SIG-M5 (cell line): ENCODE measurements at regions not wholly inside any gene's neighbourhood (a gene's known extent, or its start where the extent isn't known, plus 50 kb on each side); places are given as distances from the start of the nearest gene placed in this dataset.
"Not testable (repeated sequence)": the region's sequence is repeated elsewhere in the genome, so short reads cannot be mapped to it uniquely, and the experiment has no call there.

Source experiments
- DNase-seq: peaks from one replicate; lab custom pipeline; 2025; lab: John Stamatoyannopoulos, UW

DNA sequence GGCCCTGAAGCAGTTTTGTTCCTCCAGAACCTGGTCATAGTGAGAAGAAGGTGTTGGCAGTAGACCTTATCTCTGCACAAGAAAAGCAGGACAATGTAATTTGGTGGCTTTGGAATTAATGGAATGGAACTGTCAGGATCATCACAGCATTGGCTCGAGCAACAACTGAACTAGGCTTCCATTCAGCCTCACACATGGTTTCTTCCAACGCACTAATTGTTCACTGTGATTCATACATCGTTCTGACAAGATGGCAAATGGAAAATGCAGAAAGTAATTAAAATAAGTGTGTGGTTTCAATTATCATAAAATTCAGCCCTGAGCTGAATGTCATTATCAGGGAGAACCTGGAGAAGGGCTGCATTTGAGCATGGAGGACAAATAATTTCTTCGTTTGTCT, 80.6 kb downstream of the MFSD1 start:
- DNase-seq, result no peak

DNA sequence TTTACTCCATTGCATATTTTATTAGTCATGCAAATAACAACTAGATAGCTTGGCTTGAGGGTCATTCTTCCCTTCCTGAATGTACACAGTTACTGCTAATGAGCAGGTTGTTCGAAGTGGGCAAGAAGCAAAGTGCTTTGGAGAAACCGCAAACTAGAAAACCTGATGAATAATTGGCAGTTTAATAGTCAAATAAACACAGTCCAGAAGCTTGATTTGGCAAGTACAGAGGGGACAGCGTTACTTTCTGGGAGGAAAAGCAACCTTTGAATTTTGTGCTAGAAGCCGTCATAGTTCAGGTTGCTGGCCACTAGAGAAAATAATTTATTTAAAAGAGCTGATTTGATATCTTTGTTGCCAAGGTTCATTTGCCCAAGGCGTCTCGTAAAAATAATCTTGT, 94.9 kb downstream of the MFSD1 start:
- no peak for DNase-seq

DNA sequence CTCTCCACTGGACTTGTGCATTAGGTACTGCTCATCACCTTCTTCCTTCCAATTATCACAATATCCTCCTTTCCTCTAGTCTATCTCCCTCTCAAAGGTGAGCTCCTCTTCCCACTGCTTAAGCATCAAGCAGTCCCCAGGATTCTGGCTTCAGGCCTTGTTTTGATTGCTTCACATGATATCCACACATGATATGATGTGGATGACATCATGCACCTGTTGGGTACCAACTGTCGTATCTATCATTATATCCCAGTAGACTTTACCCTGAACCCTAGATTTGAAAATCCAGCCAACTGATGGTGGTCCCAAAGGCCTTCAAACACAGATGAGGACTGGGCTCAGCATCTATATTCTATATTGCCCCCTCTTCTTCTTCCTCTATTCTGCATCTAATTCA, 104.9 kb downstream of the MFSD1 start:
- no peak for DNase-seq

DNA sequence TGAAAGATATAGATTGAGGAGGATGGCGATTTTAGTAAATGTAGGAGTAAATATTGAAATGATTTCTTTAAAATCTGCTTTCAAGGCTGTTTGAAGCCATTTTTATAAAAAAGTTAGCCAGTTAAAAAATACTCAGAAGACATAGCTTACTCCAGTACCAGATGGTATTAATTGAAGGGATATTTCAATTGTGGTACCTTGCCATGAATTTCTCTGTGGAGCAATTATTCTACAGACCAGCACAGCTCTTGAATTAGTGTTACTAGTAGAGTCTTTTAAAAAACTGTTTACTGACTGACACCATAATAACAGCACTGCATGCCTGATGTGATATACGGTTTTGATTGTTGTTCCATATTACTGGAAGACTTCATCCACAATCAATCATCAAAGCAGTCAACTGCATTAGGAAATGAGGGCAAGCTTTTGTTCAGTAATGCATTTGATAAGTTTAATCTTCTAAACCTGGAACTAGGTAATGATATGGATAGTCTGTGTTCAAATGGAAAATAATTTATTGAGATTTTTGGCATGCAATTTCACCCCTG, 106.4 kb downstream of the MFSD1 start:
- DNase-seq, result no peak

DNA sequence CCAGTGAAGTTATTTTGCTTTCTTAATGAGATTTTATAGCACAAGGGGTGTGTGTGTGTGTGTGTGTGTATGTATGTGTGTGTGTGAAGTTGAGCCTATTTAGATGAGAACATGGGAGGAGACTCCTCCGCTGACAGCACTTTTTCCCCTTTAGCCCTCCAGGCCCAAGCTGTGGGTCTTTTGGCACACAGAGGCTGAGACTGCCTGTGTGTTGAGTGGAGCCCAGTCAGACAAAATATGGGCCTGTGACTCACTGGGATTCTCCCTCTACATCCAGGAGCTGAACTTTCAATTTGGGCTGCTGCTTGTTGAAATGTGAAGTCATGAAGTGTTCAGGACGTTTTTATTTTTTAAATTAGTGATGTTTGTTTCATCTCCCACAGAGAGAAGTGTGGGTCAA, 108.0 kb downstream of the MFSD1 start:
- DNase-seq, result no peak

DNA sequence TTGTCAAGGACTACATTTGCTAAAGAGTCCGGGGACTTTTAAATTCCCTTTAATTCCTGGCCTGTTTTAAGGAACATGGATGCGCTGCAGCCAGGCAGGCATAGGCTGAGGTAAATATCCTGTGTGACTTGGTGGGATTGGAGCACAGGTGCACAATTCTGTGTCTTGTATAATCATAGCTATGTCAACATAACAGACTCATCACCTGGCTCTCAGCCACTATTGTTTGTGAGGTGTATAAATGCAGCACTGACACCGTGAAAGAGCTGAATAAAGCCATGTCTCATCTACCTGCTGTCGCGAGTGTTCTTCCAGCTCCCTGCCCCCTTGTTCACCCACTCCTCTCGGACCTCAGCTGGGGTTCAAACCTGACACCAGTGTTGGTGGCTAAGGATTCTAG, 109.7 kb downstream of the MFSD1 start:
- no peak for DNase-seq

DNA sequence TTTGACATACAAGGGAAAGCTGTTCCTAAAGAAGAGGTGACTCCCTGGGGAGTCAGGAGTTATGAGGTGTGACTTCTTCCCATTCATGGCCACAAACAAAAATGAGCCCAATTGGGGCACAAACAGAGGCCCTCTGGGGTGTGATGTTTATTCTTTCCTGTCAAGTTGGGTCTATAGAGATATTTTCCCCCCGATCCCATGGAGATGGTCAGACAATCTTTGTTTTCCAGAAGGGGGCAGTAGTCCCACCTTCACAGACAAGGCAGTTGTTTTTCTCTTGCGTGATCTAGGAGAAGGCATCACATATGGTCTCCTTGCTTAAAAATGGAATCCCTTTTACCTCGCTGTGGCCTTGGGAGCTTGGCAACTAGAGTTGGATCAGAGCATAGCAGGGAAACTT, 110.3 kb downstream of the MFSD1 start:
- DNase-seq, result no peak

DNA sequence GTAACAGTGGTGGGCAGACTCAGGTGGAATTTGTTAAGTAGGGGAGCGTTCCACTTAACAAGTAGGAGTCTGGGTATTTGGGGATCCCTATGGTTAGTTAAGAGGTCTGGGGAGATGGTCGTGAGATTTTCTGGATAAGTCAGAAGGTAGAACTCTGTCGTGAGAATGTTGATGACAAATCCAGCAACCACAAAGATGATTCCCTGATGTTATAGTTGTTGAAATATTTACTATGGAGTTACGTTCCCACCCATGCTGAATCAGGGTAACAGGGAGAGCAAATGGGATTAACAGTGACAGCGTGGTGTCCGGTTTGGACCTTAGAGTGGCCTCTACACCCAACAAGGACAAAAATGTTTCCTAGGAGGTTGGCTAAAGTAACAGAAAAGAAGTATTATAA, 110.8 kb downstream of the MFSD1 start:
- DNase-seq, result no peak

DNA sequence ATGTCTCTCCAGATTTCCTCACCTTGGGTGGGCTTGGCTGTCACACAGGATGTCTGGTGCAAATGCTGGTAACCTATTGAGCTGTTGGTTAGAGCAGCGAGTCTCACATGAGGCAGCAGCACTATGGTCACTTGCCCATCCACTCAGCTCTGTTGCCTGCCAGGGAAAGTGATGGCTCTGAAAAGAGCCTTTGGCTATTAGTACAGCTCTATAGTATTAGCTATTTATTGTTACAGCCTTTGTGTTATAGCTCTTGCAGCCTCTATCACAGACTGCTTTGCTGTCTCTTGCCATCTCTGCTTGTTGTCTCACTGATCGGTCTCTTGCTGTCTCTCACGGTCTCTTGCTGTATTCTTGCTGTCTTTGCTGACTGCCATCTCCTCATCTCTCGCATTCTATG, 114.3 kb downstream of the MFSD1 start:
- DNase-seq, result no peak

DNA sequence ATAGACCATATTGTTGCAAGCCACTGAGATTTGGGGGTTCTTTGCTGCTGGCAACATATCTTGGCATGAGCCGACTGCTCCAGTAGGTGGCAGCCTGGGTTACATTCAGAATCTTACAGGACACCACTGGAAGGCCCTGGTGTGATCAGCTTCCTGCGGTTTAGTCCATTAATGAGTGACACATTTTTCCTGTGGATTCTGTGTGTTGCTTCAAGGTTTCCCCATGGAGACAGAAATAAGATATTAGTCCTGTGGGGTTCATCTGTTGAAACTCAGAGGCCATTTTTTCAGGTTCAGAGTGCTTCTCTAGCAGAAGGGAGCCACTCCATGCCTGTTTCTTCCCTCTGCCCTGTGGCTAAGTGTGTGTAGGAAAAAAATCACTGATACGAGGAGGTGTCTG, 116.2 kb downstream of the MFSD1 start:
- no peak for DNase-seq

DNA sequence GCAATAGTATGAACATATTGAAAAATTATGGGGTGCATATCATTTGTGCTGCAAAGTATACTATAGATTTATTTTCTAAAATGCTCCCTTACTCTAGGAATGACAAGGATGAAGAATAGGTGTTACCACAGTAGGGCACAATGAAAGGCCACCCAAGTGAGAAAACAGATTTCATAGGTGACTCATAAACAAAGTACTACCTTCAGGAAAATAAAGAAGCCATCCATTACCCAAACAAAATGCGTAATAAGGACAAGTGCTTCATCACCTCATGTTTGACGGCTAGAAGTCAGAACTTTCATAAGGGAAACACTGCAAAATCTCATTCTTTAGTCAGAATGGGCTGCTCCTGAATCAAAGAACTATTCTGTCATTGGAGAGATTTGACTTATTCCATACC, 116.6 kb downstream of the MFSD1 start:
- no peak for DNase-seq

DNA sequence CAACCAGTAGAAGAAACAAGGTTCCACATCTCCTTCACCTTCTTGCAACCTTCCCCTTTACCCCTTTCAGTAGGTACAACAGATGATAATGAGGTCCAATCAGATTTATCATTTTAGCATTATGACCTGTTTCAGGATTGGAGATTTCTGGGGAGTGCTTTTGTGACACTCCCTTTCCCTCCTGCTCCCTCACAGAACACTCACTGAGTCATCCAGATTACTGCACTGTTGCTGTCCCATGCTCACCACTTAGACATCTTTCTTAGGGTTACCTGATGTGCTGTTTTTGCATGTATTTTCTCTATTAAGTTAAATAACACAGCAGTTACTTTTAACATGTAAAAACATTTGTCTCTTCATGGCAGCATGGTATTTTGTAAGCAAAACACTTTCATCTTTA, 118.5 kb downstream of the MFSD1 start:
- DNase-seq, result no peak

DNA sequence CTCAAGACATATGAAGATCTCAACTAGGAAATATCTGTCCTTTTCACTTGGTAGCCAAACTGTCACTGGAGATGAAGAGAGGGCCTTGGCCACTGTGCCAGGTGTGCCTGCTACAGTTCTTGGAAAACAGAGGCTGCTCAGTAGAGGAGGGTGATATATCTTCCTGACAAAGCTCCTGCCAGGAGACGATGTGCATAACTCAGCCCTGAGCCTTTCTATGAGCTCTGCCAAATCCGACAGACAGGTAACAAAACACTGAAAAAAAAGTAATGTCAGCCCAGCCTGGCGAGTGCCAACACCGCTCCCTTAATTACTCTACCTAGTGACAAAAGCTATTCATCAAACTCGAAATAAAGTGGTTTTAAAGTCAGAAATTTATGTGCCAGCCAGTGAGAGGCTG, 123.2 kb downstream of the MFSD1 start:
- no peak for DNase-seq

DNA sequence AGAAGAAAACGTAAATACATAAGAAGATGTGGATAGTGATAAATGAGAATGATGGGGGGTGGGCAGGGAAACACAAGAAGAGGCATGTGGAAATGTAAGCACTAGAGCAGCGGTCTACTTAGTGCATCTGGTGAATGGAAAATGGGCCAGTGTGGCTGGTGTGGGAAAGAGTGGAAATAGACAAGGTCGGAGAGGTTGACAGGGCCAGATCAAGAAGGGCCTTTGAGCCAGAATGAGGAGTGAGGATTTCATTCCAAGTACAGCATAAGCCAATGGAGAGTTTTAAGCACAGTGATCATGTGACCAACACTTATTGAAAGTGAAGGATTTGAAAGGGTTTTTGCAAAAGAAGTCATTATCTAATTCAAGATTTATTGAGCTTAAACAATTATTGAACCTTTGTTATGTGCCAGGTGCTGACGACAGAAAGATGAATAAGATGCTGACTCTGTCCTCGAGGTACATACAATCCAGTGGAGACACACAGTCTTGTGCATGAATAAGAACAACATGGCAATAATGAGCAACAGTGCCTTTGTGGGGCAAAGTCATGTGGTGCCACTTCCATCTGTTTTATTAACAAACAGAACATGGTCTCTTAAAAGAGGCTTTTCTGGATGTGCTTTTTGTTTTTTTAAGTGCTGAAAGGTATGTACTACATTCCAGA, 124.1 kb downstream of the MFSD1 start:
- DNase-seq, result no peak

DNA sequence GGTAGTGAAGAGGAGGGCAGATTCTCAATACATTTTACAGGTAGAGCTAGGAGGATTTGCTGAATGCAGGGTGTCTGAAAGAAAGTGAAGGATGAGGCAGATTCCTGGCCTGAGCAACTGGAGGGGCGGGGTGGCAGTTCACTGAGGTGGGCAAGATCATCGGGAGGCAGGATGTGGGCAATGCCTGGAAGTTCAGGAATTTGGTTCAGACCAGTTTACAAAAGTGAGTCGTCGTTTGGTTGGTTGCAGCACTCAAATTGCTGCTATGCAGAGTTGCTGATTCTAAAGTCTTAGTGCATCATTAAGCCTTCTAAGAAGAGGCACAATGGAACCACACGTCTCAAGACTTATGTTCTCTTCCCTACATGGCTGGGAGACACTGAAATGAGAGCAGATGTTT, 134.0 kb downstream of the MFSD1 start:
- DNase-seq, result no peak

DNA sequence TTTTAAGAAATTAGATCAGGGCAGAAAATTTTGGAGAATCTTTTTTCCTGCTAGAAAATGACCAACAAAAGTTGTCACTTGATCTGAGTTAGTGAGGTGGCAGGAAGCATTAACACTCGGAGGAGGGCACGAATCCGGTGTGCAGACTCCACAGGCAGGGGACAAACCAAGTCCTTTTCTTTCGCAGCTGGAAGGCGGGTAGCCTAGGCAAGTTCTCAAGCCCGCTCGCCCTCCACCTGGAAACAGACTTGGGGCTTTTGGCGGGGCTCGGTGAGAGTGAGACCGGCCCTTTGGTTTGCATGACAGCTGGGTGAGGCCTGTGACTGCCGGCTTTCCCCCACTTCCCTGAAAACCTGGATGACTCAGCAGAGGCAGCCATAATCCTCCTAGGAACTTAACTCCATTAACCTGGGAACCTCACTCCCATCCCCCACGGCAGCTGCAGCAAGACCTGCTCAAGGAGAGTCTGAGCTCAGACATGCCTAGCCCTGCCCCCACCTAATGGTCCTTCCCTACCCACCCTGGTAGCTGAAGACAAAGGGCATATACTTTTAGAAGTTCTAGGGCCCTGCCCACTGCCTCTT, 134.8 kb downstream of the MFSD1 start:
- no peak for DNase-seq

DNA sequence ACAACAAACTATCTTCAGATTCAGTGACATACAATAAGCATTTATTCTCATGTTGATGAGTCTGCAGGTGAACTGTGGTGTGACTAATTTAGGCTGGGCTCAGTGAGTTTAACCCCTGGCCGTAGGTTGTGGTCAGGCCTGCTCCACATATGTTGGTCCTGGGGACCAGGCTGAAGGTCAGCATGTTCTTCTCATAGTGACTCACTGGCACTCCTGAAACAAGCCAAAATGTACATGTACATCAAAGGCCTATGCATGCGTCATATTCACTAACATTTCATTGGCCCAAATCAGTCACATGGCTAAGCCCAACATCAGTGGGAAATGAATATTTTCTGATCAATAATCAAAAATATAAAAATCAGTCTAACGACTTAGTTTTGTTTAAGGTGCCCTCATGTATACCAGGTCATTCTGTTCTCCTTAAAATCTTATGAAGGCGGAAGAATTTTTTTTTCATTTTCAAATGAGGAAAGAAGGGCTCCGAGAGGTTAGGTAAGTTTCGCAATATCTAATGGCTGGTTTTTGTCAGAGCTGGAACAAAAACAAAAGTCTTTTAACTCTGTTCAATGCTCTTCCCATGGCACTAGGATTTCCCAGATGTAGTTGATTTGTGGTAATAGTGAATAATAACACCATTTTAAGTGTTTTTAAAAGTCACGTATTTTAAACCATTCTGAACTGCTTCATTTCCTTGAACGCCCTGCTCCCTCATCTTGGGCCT, 148.5 kb downstream of the MFSD1 start:
- no peak for DNase-seq

DNA sequence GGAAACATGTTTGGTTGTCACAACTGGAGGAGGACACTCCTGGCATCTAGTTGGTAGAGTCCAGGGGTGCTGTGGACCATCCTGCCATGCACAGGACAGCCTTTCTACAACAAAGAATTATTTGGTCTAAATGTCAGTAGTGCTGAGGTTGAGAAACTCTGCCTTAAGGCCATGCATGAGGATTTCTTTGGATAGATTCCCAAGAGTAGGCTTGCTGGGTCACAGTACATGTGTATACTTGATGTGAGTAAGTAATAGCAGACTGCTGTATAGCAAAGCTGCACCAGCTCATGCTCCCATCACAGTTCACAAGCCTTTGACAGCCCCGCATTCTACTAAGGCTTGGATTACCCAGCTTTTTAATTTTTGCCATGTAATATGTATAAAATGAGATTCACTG, 151.3 kb downstream of the MFSD1 start:
- no peak for DNase-seq

DNA sequence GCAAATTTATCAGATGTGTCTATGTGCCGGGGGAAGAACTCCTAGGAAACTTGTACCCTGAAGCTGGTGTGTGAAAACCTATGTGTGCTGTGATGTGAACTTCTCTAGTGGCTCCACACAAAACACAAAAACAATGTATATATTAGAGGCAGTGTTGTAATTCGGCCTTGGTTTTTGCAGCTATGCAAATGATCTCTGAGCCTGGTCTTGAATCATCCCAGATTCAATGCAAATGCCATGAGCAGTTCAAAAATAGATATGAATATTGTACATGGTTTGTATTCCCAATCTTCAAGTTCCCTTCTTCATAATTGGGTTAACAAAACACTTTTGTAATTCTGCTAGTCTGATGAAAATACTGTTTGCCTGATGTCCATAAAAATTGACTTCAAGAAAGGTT, 152.6 kb downstream of the MFSD1 start:
- DNase-seq, result no peak

DNA sequence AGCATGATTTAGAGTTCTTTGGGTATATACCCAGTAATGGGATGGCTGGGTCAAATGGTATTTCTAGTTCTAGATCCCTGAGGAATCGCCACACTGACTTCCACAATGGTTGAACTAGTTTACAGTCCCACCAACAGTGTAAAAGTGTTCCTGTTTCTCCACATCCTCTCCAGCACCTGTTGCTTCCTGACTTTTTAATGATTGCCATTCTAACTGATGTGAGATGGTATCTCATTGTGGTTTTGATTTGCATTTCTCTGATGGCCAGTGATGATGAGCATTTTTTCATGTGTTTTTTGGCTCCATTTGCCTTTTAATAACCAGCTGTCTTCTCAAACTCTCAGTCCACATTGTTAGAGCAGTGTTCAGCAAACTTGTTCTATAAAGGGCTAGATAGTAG, 155.9 kb downstream of the MFSD1 start:
- DNase-seq, result not testable (repeated sequence)

DNA sequence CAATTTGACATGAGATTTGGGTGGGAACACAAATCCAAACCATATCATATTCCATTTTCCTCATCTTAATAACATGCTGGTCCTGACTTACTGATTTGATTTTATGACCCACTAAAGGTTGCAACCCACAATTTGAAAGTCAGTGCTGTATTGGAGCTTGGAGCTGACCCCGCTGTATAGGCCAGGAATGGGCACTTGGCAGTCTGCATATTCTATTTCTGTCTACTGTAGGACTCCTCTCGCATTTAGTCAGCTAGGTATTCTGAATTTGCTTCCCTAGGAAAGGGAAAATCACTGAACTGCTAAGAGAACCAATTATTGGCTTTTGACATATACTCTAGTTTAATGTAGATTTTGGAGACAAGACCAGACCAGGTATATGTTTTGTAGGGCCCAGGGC, 157.0 kb downstream of the MFSD1 start:
- DNase-seq, result no peak

DNA sequence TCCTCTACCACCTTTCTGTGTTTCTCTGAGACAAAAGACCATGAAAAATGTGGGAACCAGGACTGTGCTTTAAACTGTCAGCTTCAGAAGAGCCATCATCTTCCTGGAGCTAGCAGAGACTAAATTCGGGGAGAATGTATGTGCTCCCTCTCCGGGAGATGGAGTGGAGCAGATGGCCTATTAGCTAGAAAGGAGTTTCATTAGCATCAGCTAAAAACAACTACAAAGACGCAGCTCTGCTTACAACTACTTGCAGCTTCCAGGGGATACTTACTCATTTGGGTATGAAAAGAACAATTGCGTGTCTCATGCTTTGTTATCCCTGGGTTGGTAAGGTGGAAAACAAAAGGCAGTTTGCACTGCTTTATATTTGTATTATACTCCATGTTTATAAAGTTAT, 159.6 kb downstream of the MFSD1 start:
- no peak for DNase-seq

DNA sequence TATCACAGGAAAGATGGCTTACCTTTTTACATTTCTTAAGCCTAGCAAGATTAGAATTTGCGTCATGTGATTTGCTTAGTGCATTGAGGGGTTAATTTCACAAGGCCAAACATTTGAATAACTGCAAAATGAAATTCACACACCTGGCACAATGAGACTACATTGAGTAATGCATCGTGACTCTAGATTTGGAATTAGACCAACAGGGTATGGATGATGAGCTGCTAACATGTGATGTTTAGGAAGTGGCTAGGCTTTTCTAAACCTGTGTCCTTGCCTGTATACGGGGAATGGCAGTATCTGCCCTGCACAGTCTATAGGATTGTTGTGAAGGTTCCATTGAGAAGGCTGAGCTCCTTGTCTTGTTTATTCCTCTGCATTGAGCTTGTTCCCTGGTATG, 160.1 kb downstream of the MFSD1 start:
- DNase-seq, result no peak
